NB4 (cell line): ENCODE measurements at regions not wholly inside any gene's neighbourhood (a gene's known extent, or its start where the extent isn't known, plus 50 kb on each side); places are given as distances from the start of the nearest gene placed in this dataset.

ENCODE experiments used
- DNase-seq: peaks from one replicate; pipeline ENCODE4 v3.0.0; 2010; ENCODE audit warnings: low read depth
- H3K4me3 ChIP-seq: one replicate; pipeline ENCODE4 v1.5.1; 2011; ENCODE audit warnings: mild to moderate bottlenecking, low read depth, low read length, moderate library complexity
- CTCF ChIP-seq: IDR thresholded peaks from one replicate; pipeline ENCODE4 v1.5.1; 2012; ENCODE audit warnings: low read depth, low read length
- MAX ChIP-seq: IDR thresholded peaks from 2 replicates; pipeline ENCODE4 v1.6.1; 2011; ENCODE audit warnings: low read depth, low read length
- MYC ChIP-seq: IDR thresholded peaks from 2 replicates; pipeline ENCODE4 v1.6.1; 2011; ENCODE audit warnings: low read depth, low read length
- POLR2A ChIP-seq: IDR thresholded peaks from 2 replicates; pipeline ENCODE4 v1.6.1; 2011; ENCODE audit warnings: mild to moderate bottlenecking; ENCODE audit not compliant: insufficient read length; ENCODE audit errors: extremely low read depth

- no peak overlapping the region for H3K4me3 ChIP-seq
- TF ChIP-seq CTCF (no peak), MAX (no peak), MYC (no peak), POLR2A (no peak)
- no peak for DNase-seq
These were observed 1379.5 kb upstream of the GBE1 start for GRCh38 chr3:83140983-83141382.

GRCh38 chr3:83131236-83131635, 1369.8 kb upstream of the GBE1 start:
- H3K4me3 ChIP-seq, result no peak overlapping the region
- TF ChIP-seq MAX (no peak), CTCF (no peak), MYC (no peak), POLR2A (no peak)
- no peak for DNase-seq

- no peak for DNase-seq
- TF ChIP-seq CTCF (no peak), MYC (no peak), POLR2A (no peak), MAX (no peak)
These were observed 1361.4 kb upstream of the GBE1 start for GRCh38 chr3:83122774-83123350.

GRCh38 chr3:83093222-83093572, 1331.8 kb upstream of the GBE1 start:
- no peak for DNase-seq
- TF ChIP-seq MAX (no peak), CTCF (no peak), POLR2A (no peak), MYC (no peak)
- H3K4me3 ChIP-seq, result no peak overlapping the region

More at GRCh38 chr3:83122774-83123350, 1361.4 kb upstream of the GBE1 start:
- H3K4me3 ChIP-seq, result no peak overlapping the region

- no peak for TF ChIP-seq CTCF
- no peak for TF ChIP-seq MAX
- TF ChIP-seq MYC, result no peak
- no peak for TF ChIP-seq POLR2A
- no peak overlapping the region for H3K4me3 ChIP-seq
- no peak for DNase-seq
These were observed 1331.2 kb upstream of the GBE1 start for GRCh38 chr3:83092521-83093221.

- DNase-seq, result no peak
- no peak overlapping the region for H3K4me3 ChIP-seq
- TF ChIP-seq POLR2A (no peak), CTCF (no peak), MAX (no peak), MYC (no peak)
These were observed 1314.6 kb upstream of the GBE1 start for GRCh38 chr3:83076041-83076440.
